ENCODE measurements at regions not wholly inside any gene's neighbourhood (a gene's known extent, or its start where the extent isn't known, plus 50 kb on each side); places are given as distances from the start of the nearest gene placed in this dataset.
"Not testable (repeated sequence)": the region's sequence is repeated elsewhere in the genome, so short reads cannot be mapped to it uniquely, and the experiment has no call there.

- DNase-seq (ENCODE audit: low read depth), result no peak
- in situ Hi-C loops (cut with HindIII; ENCODE audit: low pct_unique_long_range_greater_than_20kb, low sequenced_read_pairs), result no loop called here
Observed at GRCh38 chr6:60991427-60992028, 1294.5 kb downstream of the KHDRBS2 start.

DNA sequence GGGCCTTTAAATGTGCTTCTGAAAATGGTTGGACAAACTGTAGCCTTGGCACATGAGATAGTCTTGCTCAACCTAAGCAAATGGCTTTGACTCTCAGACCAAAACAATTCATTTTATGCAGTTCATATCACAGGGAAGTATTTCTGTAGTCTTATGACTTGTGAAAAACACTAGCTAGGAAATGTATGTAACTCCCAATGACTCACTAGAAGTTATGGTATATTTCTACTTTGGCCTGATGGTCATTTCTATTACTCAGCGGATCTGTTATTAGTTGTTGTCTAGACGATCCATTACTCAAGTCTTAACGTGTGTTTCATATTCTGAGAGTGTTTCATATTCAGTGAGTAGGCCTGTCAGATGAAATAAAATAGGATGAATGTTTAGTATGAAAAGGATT is 1333.5 kb downstream of the KHDRBS2 start:
- no peak for DNase-seq (ENCODE audit: low read depth)
- in situ Hi-C loops (cut with HindIII; ENCODE audit: low pct_unique_long_range_greater_than_20kb, low sequenced_read_pairs), result no loop called here

- DNase-seq (ENCODE audit: low read depth); in situ Hi-C loops (cut with HindIII; ENCODE audit: low pct_unique_long_range_greater_than_20kb, low sequenced_read_pairs): not testable (repeated sequence)
Observed at GRCh38 chr6:60950221-60950923, 1335.7 kb downstream of the KHDRBS2 start.

- DNase-seq (ENCODE audit: low read depth), result not testable (repeated sequence)
Observed at GRCh38 chr6:60947416-60947815, 1338.6 kb downstream of the KHDRBS2 start.

DNA sequence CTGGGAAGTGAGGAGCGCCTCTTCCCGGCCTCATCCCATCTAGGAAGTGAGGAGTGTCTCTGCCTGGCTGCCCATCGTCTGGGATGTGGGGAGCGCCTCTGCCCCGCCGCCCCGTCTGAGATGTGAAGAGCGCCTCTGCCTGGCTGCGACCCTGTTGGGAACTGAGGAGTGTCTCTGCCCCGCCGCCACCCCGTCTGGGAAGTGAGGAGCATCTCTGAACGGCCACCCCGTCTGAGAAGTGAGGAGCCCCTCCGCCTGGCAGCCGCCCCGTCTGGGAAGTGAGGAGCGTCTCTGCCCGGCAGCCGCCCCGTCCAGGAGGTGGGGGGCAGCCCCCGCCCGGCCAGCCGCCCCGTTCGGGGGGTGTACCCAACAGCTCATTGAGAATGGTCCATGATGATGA is 1341.2 kb downstream of the KHDRBS2 start:
- in situ Hi-C loops (cut with HindIII; ENCODE audit: low pct_unique_long_range_greater_than_20kb, low sequenced_read_pairs); DNase-seq (ENCODE audit: low read depth): not testable (repeated sequence)

More at GRCh38 chr6:60947416-60947815, 1338.6 kb downstream of the KHDRBS2 start:
- in situ Hi-C loops (cut with HindIII; ENCODE audit: low pct_unique_long_range_greater_than_20kb, low sequenced_read_pairs), result not testable (repeated sequence)

DNA sequence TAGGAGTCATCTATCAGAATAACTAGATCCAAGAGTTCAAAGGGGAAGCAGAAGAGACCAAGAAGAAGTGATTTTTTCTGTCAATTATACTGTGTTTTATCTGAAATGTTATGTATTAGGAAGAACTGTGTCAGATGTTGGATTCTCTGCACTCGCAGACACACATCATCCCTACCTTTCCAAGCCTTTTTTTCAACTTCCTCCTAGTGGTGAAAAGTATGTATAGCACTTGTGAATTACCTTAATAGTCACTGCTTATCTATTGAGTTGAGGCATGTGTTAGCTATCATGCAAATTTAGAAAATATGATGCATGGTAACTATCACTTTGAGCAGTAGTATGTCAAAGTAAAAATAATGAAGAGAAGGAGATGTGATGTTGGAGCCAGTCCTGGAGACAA is 1350.1 kb downstream of the KHDRBS2 start:
- DNase-seq (ENCODE audit: low read depth), result peak; percentile 2
- in situ Hi-C loops (cut with HindIII; ENCODE audit: low pct_unique_long_range_greater_than_20kb, low sequenced_read_pairs), result not testable (repeated sequence)

DNA sequence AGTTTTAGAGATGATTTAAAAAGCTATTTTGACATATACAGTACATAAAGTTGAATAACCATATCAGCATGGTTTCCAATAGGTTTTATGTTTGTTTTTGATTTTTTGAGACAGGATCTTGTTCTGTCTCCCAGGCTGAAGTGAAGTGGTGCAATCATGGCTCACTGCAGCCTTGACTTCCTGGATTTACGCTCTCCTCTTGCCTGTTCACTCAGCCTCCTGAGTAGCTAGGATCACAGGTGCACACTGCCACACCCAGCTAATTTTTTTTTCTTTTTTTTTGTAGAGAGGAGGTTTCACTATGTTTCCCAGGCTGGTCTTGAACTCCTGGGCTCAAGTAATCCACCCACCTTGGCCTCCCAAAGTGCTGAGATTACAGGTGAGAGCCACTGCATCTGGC is 1366.4 kb downstream of the KHDRBS2 start:
- DNase-seq (ENCODE audit: low read depth); in situ Hi-C loops (cut with HindIII; ENCODE audit: low pct_unique_long_range_greater_than_20kb, low sequenced_read_pairs): not testable (repeated sequence)

DNA sequence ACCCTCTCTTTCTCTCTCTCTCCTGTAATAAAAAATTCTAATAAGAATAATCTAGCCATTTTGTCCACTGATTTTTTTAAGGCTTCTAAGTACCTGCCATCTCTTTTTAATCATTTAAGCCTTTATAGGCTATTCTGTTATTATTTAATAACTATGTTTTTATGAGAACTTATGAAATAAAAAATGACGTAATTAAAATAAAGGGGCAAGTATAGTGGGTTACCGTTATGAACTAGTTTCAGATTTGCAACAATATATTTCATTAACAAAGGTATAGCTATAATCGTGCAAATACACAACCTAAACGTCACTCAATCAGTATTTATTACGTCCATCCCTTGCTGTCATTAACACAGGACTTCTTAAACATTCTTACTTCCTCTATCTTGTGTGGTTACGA is 1382.2 kb downstream of the KHDRBS2 start:
- in situ Hi-C loops (cut with HindIII; ENCODE audit: low pct_unique_long_range_greater_than_20kb, low sequenced_read_pairs), result not testable (repeated sequence)

DNA sequence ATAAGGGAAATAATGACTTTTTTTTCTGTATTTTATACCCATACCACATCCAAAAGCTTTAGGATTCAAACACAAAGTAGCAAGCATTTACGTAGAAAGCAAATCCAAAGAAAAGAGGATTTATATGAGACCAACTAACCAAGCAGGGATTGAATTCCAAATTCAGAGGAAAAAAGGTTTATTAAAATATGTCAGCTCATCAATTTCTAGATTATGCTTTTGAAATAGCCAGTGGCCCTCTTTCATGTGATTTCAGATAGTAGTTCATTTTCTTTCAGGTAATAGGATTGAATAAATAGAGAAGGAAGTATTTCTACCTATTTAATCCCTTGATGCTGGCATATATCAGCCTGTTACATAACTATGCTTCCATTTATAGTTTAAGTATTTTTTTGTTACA is 1392.7 kb downstream of the KHDRBS2 start:
- DNase-seq (ENCODE audit: low read depth); in situ Hi-C loops (cut with HindIII; ENCODE audit: low pct_unique_long_range_greater_than_20kb, low sequenced_read_pairs): not testable (repeated sequence)

More for the DNA sequence above, 1382.2 kb downstream of the KHDRBS2 start:
- not testable (repeated sequence) for DNase-seq (ENCODE audit: low read depth)

DNA sequence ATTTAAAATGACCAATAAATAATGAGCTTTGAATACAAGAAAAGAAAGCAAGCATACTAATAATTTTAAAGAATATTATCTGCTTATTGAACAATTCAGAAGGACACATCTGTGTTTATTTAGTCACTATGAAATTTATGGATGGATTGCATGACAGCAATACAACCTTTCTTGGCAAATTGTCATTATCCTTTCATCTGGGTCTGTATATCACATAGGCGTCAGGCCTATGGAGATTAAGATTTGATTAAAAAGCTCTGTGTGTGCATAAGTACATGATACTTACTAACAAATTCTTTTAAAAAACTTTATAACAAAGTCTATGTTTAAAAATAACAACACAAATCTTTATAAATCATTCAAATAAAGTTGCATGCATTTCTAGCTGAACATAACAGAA is 1394.4 kb downstream of the KHDRBS2 start:
- in situ Hi-C loops (cut with HindIII; ENCODE audit: low pct_unique_long_range_greater_than_20kb, low sequenced_read_pairs), result no loop called here
- no peak for DNase-seq (ENCODE audit: low read depth)

GRCh38 chr6:60877396-60877795 is 1408.6 kb downstream of the KHDRBS2 start:
- in situ Hi-C loops (cut with HindIII; ENCODE audit: low pct_unique_long_range_greater_than_20kb, low sequenced_read_pairs); DNase-seq (ENCODE audit: low read depth): not testable (repeated sequence)

DNA sequence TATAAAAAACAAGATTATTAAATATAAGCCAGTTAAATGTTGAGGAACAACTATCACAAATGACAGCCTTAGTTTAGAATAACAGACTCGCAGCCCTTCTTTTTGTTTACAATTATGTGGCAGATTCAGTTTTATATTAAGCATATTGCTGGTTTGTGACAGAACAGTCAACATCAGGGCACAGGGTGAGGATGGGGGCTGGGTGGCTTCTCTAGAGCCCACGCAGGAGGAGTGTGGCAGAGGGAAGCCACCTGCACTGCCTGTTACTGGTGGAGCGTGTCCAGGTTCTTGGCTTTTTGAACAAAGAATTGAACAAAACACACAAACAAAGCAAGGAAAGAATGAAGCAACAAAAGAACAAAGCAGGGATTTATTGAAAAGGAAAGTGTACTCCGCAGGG is 1415.2 kb downstream of the KHDRBS2 start:
- in situ Hi-C loops (cut with HindIII; ENCODE audit: low pct_unique_long_range_greater_than_20kb, low sequenced_read_pairs), result not testable (repeated sequence)

DNA sequence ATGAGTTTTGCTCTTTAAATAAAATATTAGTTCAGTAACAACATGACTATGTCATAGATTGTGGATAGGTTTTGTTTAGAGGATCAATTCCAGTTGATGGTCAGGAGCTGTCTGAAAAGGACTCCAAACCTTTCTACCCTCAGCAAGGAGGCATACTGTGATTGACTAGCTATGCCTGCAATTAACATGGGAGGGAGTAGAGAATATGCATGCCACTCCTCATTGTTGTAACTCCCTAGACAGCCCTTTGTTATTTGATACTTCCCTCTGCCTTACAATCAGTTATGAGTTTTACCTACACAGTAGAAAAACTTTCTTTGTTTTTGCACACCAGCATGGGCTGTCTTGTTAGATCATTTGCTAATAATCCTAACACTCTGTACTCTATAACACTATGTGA is 1418.5 kb downstream of the KHDRBS2 start:
- no peak for DNase-seq (ENCODE audit: low read depth)
- in situ Hi-C loops (cut with HindIII; ENCODE audit: low pct_unique_long_range_greater_than_20kb, low sequenced_read_pairs), result no loop called here

More for the DNA sequence above, 1415.2 kb downstream of the KHDRBS2 start:
- not testable (repeated sequence) for DNase-seq (ENCODE audit: low read depth)

DNA sequence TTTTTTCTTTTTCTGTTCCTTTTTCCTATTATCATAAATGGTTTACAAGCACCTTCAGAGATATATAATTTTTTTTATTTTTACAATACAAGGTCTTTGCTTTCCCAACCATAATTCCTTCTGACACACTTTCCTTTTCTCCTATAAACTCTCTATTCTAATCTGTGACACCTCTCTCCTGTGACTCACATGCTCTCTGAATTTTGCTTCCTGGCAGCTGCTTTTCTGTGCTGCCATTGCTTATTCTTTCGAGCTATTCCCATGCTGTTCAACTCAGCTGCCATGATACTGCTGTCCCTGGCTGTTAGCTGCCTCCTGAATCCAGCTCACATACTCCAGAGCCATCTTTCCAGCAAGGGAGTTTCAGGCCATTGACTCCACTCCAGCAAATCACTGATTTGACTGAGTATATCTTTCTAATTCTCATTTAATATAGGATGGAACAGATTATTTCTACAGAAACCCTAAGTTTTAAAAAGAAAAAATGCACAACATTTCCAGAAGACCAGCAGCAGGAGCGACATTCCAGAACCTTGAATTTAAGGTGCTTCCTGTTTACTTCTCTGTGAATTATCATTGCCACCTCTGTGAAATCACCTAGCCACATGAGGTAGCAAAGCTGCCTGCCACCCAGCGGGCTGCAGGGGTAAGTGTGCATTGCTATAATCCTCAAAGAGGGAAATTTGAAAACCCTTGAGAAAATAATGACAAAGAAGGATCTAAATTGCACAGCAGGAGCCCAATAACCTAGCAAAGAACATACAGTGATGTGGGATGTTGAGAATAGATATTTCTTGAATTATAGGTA is 1442.6 kb downstream of the KHDRBS2 start:
- DNase-seq (ENCODE audit: low read depth); in situ Hi-C loops (cut with HindIII; ENCODE audit: low pct_unique_long_range_greater_than_20kb, low sequenced_read_pairs): not testable (repeated sequence)

- DNase-seq (ENCODE audit: low read depth); in situ Hi-C loops (cut with HindIII; ENCODE audit: low pct_unique_long_range_greater_than_20kb, low sequenced_read_pairs): not testable (repeated sequence)
Observed at GRCh38 chr6:60830726-60831125, 1455.3 kb downstream of the KHDRBS2 start.

GRCh38 chr6:60822597-60822996 is 1463.4 kb downstream of the KHDRBS2 start:
- DNase-seq (ENCODE audit: low read depth); in situ Hi-C loops (cut with HindIII; ENCODE audit: low pct_unique_long_range_greater_than_20kb, low sequenced_read_pairs): not testable (repeated sequence)

DNA sequence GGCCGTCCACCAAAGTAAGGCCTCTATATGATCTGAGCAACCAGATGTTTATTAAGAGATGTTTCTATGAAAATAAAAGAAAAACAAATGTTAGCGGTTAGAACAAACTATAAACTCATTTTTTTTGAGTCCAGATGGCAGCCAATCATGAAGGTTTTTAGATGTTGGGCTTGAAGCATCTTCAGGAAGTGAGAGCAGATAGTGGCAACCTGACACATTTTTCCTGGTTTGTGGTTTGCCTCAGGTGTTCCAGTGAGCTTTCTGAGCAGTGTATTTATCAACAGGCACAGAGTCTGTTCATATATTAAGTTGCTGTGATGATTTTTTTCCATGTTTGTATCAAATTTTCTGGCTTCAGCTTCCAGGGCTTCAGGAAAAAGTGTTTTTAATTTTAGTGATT is 1468.0 kb downstream of the KHDRBS2 start:
- in situ Hi-C loops (cut with HindIII; ENCODE audit: low pct_unique_long_range_greater_than_20kb, low sequenced_read_pairs); DNase-seq (ENCODE audit: low read depth): not testable (repeated sequence)

GRCh38 chr6:60814784-60815183 is 1471.2 kb downstream of the KHDRBS2 start:
- in situ Hi-C loops (cut with HindIII; ENCODE audit: low pct_unique_long_range_greater_than_20kb, low sequenced_read_pairs), result not testable (repeated sequence)

More at GRCh38 chr6:60814784-60815183, 1471.2 kb downstream of the KHDRBS2 start:
- not testable (repeated sequence) for DNase-seq (ENCODE audit: low read depth)

Measured in Caki2 (cell line).